AG10803 (cell line): ENCODE measurements at regions not wholly inside any gene's neighbourhood (a gene's known extent, or its start where the extent isn't known, plus 50 kb on each side); places are given as distances from the start of the nearest gene placed in this dataset.

Experiments used
- DNase-seq: peaks from one replicate; pipeline ENCODE4 v3.0.0; 2010; ENCODE audit warnings: low read depth
- H3K4me3 ChIP-seq: 2 replicates; pipeline ENCODE4 v1.5.1; 2011; ENCODE audit warnings: mild to moderate bottlenecking, low read length, control low read depth
- TF ChIP-seq, protein P1 (sequence below): conservative IDR thresholded peaks from 2 replicates; pipeline ENCODE4 v1.5.1; 2011; ENCODE audit warnings: mild to moderate bottlenecking, low read length, control low read depth, inconsistent platforms

DNA sequence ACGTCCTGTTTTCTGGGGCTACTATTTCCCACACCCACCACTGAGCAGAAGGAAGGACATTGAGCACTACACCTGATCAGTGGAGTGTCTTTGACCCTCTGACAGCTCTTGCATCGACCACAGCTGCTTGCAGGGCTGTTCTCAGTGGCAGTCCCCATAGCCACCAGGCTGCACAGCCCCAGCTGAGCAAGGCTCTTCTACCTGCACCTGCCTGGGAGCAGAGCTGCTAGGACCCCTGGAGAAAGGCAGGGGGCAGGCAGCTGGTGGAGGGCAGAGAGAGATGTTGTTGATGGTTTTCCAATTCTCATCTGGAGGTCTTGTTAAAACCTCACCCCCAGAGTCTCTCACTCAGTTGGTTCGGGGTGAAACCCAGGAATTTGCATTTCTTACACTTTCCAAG is 361.8 kb upstream of the ZNF507 start:
- H3K4me3 ChIP-seq, result no peak overlapping the region
- TF ChIP-seq, protein P1, sequence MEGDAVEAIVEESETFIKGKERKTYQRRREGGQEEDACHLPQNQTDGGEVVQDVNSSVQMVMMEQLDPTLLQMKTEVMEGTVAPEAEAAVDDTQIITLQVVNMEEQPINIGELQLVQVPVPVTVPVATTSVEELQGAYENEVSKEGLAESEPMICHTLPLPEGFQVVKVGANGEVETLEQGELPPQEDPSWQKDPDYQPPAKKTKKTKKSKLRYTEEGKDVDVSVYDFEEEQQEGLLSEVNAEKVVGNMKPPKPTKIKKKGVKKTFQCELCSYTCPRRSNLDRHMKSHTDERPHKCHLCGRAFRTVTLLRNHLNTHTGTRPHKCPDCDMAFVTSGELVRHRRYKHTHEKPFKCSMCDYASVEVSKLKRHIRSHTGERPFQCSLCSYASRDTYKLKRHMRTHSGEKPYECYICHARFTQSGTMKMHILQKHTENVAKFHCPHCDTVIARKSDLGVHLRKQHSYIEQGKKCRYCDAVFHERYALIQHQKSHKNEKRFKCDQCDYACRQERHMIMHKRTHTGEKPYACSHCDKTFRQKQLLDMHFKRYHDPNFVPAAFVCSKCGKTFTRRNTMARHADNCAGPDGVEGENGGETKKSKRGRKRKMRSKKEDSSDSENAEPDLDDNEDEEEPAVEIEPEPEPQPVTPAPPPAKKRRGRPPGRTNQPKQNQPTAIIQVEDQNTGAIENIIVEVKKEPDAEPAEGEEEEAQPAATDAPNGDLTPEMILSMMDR, result no peak
- DNase-seq, result no peak

DNA sequence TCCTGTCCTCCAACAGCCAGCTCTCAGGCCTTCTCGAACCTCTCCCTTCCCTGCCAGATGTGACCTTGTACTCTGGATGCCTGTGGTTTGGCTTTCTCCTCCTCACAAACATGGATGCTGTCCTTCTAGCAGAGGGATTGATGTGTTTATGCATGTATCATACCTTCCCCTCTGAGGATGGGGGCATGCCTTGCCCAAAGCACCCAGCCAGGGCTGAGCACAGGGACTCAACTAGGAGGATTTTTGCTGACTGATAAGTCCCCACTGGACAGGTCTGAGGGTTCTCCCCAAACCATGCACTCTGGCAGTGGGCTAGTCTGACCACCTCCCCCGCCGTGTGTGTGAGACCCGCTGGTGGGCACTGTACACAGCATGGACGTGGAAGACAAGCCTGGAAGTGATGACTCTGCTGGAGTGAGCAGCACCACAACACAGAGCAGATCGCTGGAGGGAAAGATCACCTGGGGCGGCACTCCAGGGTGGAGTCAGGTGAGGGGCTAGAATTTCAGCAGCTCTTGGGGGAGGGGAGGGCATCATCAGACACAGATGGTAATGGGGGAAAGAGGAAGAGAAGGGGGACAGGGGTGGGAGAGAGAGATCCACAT is 360.3 kb upstream of the ZNF507 start:
- H3K4me3 ChIP-seq, result no peak overlapping the region
- TF ChIP-seq, protein P1, result no peak
- no peak for DNase-seq

DNA sequence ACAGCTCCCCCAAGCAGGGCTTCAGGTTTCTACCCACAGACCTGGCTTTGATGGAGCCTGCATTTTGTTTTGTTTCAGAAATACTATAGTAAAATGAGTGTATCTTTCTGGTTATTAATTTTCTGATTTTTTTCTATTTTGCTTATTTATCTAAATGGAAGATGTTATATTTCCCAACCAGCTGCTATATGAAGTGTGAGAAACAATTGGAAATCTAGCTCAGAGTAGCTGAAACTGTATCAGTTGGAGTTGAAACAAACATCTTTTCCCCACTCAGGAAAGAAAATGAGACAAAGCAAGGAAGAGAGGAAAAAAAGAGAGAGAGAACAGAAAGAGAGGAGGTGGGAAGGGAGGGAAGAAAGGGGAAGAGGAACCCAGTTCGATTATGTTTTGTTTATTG is 358.5 kb upstream of the ZNF507 start:
- no peak overlapping the region for H3K4me3 ChIP-seq
- DNase-seq, result no peak
- TF ChIP-seq, protein P1, result no peak

DNA sequence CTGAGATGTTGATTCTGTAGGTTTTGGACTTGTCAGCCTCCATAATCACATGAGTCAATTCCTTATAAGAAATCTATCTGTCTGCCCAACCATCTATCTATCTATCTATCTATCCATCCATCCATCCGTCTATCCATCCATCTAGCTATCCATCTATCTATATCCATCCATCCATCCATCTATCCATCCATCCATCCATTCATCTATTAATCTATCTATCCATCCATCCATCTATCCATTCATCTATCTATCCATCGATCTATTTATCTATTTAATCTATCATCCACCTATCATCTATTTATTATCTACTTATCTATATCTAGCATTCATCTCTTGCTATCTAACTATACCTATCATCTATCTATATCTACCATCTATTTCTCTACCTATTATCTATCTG is 357.2 kb upstream of the ZNF507 start:
- TF ChIP-seq, protein P1, result no peak
- DNase-seq, result no peak
- H3K4me3 ChIP-seq, result no peak overlapping the region

DNA sequence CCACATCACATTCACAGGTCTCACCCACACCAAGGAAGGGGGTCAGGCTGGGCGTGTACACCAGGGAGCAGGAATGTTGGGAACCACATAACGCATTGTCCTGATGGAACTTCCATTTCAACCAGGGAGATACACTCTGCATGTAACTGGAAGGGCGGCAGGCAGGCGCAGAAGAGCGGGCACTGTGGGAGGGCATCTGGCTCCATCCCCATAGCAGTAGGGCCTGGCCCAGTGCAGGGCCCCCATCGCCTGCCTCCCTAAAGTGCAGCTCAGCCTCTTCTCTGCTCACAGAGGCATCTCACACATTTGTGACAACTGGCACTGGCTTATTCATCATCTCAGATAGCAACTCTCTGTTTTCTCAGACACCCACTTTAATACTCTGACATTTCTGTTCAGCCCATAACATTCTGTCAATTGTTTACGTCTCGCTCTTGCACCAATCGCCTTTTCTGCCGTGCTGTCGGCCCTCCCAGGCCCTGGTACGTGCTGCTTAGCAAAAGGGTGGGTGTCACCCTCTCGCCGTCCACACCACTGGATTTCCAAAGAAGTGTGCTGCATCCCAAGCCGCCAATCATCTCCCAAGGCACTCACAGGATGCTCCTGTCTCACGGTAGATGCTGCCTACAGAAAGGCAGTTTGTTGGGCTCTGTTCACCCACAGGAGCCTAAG is 353.3 kb upstream of the ZNF507 start:
- H3K4me3 ChIP-seq, result no peak overlapping the region
- TF ChIP-seq, protein P1, result no peak
- no peak for DNase-seq

DNA sequence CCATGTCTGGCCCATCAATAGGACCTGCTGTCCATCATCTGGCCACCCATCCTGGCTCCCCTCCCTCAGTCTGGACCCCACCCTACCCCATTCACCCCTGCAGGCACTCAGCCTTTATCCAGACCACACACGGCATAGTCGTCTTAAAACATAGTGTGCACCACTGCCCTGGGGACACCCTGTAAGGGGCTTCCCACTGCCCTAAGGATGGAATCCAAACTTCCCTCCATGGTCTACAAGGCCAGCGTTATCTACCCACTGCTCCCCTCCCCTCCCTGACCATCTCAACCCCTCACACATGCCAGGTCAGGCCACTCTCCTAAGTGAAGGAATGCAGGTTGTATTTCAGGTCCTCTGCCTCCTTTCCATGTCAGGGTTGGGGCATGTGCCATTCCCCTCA is 352.7 kb upstream of the ZNF507 start:
- TF ChIP-seq, protein P1, result no peak
- DNase-seq, result no peak
- no peak overlapping the region for H3K4me3 ChIP-seq

DNA sequence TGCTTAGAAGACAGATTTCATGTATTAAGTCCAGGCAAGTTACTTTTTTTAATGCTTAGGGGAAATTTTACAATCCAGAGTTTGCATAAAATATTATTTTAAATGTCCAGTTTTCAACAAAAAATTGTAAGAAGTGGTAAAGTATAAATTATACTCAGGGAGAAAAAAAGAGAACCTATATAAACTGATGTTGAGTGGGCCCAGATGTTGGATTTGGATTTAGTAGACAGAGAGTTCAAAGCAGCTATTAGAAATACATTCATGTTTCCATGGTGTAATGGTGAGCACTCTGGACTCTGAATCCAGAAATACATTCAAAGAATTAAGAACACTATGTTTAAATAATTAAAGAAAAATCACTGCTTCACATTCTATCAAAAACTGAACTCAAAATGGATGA is 349.9 kb upstream of the ZNF507 start:
- TF ChIP-seq, protein P1, result no peak
- H3K4me3 ChIP-seq, result no peak overlapping the region
- no peak for DNase-seq
